GM10266 (cell line): ENCODE measurements at regions not wholly inside any gene's neighbourhood (a gene's known extent, or its start where the extent isn't known, plus 50 kb on each side); places are given as distances from the start of the nearest gene placed in this dataset.

Experiments
- DNase-seq: peaks from one replicate; pipeline ENCODE4 v3.0.0; 2012; ENCODE audit errors: extremely low spot score
- CTCF ChIP-seq: IDR thresholded peaks from 2 replicates; pipeline ENCODE4 v1.5.1; 2012; ENCODE audit warnings: mild to moderate bottlenecking, low read depth; ENCODE audit not compliant: control insufficient read depth, insufficient read depth; ENCODE audit errors: missing control alignments

- DNase-seq, result no peak
- no peak for TF ChIP-seq CTCF
These were observed 83.8 kb upstream of the MAML3 start for GRCh38 chr4:140237616-140238350.

GRCh38 chr4:140236654-140237169 lies 82.7 kb upstream of the MAML3 start:
- TF ChIP-seq CTCF, result no peak
- DNase-seq, result no peak

- TF ChIP-seq CTCF, result no peak
- no peak for DNase-seq
These were observed 80.7 kb upstream of the MAML3 start for GRCh38 chr4:140234697-140235060.

- no peak for TF ChIP-seq CTCF
- DNase-seq, result no peak
These were observed 80.1 kb upstream of the MAML3 start for GRCh38 chr4:140233791-140234696.

GRCh38 chr4:140229881-140230280 lies 75.9 kb upstream of the MAML3 start:
- DNase-seq, result no peak
- no peak for TF ChIP-seq CTCF

- DNase-seq, result no peak
- no peak for TF ChIP-seq CTCF
These were observed 73.3 kb upstream of the MAML3 start for GRCh38 chr4:140227286-140227685.
